NCI-H1048 (cell line): ENCODE measurements at regions not wholly inside any gene's neighbourhood (a gene's known extent, or its start where the extent isn't known, plus 50 kb on each side); places are given as distances from the start of the nearest gene placed in this dataset.
A peak's percentile ranks its signal among the peaks of the same experiment; 100 is the strongest.
"Not testable (repeated sequence)": the region's sequence is repeated elsewhere in the genome, so short reads cannot be mapped to it uniquely, and the experiment has no call there.

Experiments used
- DNase-seq: peaks from one replicate; lab custom pipeline; 2025; lab: John Stamatoyannopoulos, UW

DNA sequence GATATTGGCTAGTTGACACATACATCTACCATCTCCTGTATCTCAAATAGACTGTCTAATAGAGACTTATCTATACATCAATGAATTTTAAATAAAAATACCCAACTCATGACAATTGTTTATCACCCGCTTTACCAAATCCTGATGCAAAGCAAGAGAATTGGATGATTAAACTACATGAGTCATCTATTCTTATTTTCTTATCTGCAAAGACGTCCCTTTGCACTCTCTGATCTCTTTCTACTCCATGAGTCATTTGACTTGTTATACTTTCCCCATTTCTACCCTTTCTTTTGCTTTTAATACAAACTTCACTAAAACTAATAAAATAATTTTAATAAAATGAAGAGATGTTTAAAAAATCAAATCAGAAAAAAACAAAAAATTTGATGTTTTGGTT, 261.7 kb upstream of the MAP2 start:
- no peak for DNase-seq

DNA sequence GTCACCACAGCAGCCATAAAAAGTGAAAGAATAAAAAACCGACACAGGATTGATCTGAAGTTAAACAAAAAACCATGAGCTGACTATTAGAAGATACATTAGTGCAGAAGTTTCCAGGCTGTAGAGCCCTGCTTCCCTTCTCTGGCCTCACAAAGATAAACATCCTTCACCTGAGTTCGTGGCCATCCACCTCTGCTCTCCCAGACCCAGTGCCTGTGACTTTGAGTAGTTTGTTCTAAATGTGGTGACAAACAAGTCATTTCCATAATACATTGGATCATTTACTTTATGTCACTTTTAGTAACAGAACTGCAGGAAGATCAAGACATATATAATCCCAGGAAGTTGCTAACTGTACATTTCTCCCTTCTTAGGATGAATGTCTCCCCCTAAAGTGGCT, 241.9 kb upstream of the MAP2 start:
- DNase-seq: no peak

DNA sequence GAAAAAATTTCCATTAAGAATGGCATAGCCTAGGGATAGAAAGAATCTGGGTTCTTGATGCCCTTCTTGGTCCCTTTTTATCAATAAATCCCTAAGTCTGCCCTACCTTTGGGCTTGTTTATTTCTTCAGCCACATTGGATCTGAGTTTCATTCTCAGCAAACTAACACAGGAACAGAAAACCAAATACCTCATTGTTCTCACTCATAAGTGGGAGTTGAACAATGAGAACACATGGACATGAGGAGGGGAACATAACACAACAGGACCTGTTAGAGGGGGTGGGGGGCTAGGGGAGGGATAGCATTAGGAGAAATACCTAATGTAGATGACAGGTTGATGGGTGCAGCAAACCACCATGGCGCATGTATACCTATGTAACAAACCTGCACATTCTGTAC, 237.0 kb upstream of the MAP2 start:
- DNase-seq: not testable (repeated sequence)

DNA sequence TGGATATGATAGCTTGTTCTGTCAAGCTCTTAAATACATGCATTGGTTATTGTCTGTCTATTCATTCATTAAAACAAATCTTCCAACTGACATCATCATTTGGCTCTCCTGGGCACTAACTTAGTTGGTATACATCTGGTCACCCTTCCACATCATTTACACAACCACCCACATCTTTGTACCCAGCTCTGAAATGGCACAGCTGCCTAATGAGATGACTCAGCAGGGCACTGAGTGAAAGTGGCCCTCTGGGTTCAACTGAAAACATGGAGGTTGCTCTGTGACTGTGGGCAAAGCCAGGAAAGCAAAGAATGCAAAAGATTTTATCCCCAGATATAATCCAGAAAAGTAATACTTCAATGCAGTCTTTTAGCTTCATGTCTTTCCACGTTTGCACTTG, 234.0 kb upstream of the MAP2 start:
- no peak for DNase-seq

DNA sequence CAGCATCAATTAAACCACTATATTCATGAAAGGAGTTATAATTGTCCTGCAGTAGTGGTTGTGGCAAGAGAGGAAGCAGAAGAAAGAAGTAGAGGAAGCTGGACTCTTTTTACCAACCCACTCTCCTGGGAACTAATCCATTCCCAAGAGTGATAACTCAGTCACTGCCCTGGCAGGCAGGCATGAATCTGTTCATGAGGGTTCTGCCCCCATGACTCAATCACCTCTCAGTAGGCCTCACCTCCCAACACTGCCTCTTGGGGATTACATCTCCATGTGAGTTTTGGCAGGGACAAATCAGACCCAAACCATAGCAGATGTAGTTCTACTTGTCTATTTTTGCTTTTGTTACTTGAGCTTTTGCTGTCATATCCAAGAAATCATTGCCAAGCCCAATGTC, 232.7 kb upstream of the MAP2 start:
- DNase-seq: no peak

DNA sequence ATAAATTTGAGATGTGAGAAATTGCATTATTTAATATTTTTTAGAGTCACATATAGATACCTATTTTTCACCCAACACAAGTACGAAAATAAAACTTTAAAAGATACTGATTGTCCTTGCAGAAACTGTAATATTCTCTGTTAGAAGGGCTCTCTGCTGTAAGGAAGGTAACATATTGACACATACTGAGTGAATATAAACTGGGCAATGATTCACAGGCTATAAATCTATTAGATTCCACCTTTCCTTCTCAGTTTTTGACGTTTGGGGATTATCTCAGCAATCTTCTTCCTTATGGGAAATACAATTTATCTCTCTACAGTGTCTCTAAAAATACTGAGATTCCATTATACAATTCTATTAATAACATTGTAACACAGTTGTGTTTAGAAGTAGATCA, 229.1 kb upstream of the MAP2 start:
- DNase-seq: no peak

DNA sequence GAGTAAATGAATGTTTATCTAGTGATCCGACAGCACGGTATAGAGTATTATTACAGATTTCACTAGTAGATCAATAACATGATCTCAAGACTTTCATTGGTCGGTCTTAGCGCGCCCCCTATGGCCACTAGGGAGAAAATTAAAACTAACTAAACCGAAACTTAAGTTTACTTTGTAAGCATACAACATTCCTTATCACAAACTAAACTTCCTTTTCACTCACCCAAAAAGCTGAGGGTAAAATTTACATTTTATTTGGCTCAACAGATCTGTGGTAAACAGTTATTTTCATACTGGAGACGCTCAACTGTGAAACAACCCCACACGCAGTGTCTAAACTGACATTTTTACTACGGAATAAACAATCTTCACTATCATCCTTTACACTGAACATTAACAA, 215.6 kb upstream of the MAP2 start:
- peak; percentile 9 for DNase-seq

DNA sequence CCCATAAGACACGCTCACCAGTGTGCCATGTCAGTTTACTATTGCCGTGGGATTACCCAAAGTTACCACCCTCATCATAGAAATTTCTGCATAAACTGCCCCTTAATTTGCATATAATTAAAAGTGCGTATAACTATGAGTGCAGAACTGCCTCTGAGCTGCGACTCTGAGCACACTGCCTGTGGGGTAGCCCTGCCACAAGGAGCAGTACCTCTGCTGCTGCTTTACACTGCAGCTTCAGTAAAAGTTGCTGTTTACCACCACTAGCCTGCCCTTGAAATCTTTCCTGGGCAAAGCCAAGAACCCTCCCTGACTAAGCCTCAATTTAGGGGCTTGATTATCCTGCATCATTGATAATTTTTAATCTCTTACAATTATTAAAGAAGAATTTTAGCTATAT, 213.9 kb upstream of the MAP2 start:
- DNase-seq: no peak

DNA sequence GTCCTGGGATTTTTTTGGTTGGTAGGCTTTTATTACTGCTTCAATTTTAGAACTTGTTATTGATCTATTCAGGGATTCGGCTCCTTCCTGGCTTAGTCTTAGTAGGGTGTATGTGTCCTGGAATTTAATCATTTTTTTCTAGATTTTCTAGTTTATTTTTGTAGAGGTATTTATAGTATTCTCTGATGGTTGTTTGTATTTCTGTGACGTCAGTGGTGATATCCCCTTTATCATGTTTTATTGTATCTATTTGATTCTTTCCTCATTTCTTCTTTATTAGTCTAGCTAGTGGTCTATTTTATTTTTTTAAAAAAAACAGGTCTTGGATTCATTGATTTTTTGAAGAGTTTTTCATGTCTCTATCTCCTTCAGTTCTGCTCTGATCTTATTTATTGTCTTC, 193.3 kb upstream of the MAP2 start:
- DNase-seq: no peak

DNA sequence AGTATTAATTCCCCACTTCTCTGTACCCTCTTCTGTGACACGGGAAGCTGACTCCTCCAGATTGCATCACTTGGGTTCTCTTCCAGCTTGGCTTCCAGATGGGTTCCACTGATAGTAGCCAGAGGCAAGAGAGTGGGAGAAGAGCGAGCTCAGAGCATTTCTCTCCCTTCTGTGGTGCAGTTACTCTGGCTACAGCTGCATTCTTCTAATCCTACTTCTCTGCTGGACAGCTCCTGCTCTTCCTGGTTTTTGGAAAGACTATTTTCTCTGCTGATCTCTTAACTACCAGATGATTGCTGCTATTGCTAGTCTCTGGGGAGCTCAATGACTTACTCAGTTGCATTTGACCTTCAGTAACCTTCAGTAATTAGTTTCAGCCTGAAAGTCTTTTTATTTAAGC, 187.5 kb upstream of the MAP2 start:
- no peak for DNase-seq

DNA sequence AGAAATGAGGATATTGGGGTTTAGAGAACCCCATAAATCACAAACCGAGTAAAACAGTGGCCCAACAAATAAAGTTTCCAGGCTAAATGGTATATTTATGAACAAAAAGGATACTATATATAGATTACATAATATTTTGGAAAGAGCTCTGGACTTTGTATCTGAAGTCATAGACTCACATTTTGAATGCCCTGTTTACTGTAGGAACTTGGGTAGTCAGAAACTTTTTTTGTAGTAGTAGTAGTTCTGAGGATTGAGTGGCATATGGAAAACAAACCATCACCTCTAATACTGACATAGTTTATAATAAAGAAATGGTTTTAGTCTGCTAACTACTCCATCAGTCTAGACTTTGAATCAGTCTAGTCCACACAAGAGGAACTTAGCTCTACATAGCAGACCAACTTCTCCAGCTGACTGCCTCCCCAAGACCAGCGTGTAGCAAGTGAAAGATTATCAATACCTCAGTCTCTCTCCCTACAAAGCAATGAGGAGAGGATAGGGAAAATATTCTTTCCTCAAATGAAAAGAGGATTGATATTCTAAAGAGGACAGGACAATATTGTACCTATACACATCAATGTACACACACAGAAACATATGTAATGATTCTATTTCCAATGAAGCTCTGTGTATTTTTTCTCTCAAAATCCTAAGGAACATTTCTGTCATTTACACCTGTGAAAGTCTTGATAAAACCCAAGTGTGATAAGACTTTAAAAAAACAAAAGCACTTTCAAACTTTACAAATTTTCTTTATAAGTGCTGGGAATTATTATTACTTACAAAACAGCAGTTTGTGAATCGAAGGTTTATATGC, 184.9 kb upstream of the MAP2 start:
- no peak for DNase-seq

DNA sequence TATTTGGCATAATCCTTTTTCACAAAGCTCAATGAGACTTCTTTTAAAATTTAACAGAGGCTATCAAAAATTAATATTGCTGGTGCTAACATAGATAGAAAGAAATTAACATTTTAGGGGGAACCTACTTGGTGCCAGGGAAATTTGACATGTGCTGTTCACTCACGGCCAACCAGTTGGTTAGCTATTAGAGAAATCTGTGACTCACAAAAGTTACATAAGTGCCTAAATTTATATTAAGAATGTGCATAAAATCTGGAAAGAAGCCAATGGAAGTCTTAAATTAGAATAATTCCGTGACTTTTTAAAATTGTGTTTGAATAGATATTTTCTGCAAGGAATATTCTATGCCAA, 184.3 kb upstream of the MAP2 start:
- DNase-seq: no peak

DNA sequence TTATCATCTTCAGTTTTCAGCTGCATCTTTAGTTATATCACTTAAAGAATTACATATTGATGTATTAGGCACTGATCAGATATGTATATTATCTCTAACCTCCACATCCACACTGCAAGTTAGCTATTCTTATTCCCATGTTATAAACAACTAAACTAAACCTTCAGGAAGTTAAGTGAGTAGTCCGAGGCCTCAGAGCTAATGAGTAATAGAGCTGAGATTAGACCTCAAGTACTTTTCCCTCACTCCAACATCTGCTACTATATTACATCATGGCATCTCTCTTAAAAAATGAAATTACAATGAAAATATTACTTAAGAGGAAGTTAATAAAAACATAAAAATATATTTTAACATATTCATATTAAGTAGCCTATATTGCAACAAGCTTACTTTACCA, 183.6 kb upstream of the MAP2 start:
- DNase-seq: no peak

DNA sequence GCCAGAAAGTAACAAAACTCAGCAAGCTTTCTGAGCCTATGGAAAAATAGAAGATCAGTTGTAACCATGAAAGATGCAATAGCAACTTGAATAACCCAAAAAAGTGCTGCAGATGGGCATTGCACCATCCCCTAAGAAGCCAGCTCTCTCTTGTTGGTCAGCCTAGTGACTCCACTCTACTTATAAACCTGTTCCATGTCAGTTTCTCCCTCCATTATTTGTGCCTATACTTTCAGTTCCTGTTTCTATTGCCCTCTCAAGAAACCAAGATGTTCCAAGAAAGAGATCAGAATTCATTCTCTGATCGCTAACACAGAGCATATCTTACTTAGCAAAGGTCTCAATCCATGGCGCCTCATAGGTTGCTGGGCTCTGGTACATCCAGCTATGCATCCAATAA, 170.3 kb upstream of the MAP2 start:
- no peak for DNase-seq

DNA sequence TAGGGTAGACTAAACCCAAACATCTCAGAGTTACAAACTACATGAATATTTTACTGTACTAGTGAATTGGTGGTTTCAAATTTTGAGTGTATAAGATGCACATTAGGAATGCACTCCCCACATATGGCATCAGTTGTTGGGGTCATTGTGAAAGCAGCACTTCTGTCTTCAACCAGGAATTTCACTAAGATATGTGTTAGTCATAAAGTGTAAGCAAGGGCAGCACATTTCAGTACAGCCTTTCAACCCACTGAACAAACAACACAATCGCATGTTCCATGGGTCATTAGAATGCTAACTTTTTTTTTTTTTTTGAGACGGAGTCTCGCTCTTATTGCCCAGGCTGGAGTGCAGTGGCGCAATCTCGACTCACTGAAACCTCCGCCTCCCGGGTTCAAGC, 164.1 kb upstream of the MAP2 start:
- no peak for DNase-seq

DNA sequence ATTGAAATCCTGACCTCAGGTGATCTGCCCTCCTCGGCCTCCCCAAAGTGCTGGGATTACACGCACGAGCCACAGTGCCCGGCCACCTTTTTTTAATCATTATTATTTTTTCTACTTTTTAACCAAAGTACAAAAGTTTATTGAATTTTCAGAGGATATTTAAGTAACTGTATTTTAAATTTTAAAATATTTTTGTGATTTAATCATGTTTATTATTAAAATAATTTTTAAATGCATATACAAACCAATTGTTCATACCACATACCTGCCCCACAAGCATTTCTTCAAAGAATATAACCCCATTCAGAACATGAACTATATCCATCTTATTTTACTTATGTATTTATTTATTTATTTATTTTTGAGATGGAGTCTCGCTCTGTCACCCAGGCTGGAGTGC, 163.6 kb upstream of the MAP2 start:
- no peak for DNase-seq

DNA sequence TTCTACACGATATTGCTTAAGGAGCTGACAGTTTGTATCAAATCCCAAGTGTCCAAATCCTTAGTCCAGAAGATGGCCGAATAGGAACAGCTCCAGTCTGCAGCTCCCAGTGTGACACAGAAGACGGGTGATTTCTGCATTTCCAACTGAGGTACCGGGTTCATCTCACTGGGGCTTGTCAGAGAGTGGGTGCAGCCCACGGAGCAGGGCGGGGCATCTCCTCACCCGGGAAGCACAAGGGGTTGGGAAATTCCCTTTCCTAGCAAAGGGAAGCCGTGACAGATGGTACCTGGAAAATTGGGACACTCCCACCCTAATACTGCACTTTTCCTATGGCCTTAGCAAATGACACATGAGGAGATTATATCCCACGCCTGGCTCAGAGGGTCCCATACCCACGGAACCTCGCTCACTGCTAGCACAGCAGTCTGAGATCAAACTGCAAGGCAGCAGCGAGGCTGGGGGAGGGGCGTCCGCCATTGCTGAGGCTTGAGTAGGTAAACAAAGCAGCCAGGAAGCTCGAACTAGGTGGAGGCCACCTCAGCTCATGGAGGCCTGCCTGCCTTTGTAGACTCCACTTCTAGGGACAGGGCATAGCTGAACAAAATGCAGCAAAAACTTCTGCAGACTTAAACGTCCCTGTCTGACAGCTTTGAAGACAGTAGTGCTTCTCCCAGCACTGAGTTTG, 162.3 kb upstream of the MAP2 start:
- not testable (repeated sequence) for DNase-seq

DNA sequence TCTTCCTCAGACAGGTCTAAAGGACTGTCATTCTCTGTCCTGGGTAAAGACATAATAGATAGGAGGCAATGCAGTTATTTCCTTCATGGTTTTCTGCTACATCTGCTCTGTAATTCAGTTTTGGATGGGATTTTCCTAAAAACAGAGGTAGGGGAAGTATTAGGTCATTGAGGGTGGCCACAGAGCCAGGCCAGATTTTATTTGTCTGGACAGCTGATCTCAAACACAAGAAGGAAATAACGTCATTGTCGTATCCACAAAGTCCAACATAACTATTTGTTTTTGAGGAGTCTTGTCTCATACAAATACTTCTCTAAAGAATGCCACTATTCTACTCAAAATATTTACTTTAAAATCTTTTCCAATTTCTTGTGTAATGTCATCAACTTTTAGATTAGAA, 154.8 kb upstream of the MAP2 start:
- DNase-seq: no peak

DNA sequence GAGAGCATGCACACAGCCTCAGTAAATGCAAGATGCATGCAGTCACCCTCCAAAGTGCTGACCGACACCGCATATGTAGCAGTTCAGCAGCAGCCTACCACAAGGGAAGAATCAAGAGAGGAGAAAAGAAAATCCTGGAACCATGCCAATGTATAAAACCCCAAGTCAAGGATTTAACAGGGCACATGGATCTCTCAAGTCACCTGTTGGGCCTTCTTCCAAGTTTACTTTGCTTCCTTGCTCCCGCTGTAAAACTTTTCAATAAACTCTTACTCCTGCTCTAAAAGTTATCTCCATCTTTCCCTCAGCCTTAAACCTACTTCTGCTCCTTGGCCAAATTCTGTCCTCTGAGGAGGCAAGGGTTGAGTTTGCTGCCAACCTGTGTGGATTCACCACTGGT, 147.8 kb upstream of the MAP2 start:
- DNase-seq: no peak

DNA sequence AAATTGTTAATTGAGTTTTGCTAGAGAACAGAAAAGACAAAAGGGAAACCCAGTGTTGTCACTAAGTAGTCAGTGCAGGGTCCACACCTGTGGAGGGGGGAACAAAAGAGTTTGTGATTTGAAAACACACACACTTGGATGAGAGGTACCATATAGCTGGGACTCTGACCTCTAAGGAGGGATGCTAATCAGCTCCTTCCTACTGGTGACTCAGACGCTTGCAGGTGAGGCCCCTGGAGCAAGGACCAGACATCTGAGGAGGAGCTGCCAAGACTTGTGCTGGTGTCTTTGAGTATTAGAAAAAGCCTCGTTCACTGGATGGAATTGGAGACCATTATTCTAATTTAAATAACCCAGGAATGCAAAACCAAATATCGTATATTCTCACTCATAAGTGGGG, 146.4 kb upstream of the MAP2 start:
- DNase-seq: no peak

DNA sequence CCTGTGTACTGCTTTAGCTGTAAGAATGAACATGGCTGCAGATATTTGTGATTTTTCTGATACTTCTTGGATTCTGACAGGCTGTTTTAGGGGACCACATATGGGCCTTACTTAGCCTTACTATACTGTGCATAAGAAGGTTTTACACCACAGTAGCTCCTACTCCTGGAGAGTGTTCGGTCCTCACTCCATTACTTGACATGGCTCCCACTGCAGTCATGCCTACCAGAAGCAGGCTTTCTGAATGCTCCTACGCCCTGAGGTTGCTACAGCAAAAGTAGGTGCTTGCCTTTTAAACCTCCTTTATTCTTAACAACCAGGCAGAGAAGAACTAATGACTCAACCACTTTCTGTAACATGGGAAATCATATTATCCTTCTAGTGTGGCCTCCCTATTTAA, 125.2 kb upstream of the MAP2 start:
- DNase-seq: no peak

DNA sequence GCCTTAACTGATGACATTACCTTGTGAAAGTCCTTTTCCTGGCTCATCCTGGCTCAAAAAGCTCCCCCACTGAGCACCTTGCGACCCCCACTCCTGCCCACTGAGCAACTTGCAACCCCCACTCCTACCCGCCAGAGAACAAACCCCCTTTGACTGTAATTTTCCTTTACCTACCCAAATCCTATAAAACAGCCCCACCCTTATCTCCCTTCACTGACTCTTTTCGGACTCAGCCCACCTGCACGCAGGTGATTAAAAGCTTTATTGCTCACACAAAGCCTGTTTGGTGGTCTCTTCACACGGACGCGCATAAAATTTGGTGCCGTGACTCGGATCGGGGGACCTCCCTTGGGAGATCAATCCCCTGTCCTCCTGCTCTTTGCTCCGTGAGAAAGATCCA, 124.4 kb upstream of the MAP2 start:
- not testable (repeated sequence) for DNase-seq

DNA sequence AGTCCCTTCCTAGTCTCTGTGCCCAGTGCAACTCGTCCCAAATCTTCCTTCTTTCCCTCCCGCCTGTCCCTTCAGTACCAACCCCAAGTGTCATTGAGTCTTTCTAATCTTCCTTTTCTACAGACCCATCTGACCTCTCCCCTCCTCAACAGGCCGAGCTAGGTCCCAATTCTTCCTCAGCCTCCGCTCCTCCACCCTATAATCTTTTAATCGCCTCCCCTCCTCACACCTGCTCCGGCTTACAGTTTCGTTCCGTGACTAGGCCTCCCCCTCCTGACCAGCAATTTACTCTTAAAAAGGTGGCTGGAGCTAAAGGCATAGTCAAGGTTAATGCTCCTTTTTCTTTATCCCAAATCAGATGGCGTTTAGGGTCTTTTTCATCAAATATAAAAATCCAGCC, 123.1 kb upstream of the MAP2 start:
- not testable (repeated sequence) for DNase-seq

DNA sequence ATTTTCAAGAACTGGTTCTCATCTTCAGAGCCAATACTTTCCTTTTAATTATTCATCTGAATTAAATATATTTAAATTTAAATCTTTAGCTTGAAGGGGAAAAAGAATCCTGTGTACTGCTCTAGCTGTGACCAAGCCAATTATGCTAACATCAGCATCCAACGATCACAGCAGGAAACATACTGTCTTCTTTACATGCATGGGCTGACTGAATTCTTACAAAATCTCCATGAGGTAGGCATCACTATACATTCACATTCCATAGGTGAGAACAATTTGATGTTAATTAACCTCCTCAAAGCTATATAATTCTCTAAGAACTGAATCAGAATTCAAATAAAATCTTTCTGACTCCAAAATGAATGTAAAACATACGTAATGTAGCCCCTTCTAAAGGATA, 118.8 kb upstream of the MAP2 start:
- no peak for DNase-seq
